ENCODE measurements at regions not wholly inside any gene's neighbourhood (a gene's known extent, or its start where the extent isn't known, plus 50 kb on each side); places are given as distances from the start of the nearest gene placed in this dataset.

- DNase-seq (ENCODE audit: low read depth in 2 of 2), result no peak
Measured at GRCh38 chr21:16900685-16901084, 612.2 kb upstream of the CXADR start.

GRCh38 chr21:16908077-16908476 is 604.8 kb upstream of the CXADR start:
- DNase-seq (ENCODE audit: low read depth in 2 of 2), result no peak

GRCh38 chr21:16910435-16911165 is 602.2 kb upstream of the CXADR start:
- DNase-seq (ENCODE audit: low read depth in 2 of 2), result no peak

GRCh38 chr21:16911166-16911607 is 601.7 kb upstream of the CXADR start:
- no peak for DNase-seq (ENCODE audit: low read depth in 2 of 2)

- DNase-seq (ENCODE audit: low read depth in 2 of 2), result no peak
Measured at GRCh38 chr21:16912075-16912474, 600.8 kb upstream of the CXADR start.

GRCh38 chr21:16913010-16913409 is 599.8 kb upstream of the CXADR start:
- DNase-seq (ENCODE audit: low read depth in 2 of 2), result no peak

- DNase-seq (ENCODE audit: low read depth in 2 of 2), result no peak
Measured at GRCh38 chr21:16928439-16928838, 584.4 kb upstream of the CXADR start.

GRCh38 chr21:16932314-16932713 is 580.5 kb upstream of the CXADR start:
- DNase-seq (ENCODE audit: low read depth in 2 of 2), result no peak

GRCh38 chr21:16942703-16943102 is 570.1 kb upstream of the CXADR start:
- DNase-seq (ENCODE audit: low read depth in 2 of 2), result no peak

- no peak for DNase-seq (ENCODE audit: low read depth in 2 of 2)
Measured at GRCh38 chr21:16943231-16943630, 569.6 kb upstream of the CXADR start.

- no peak for DNase-seq (ENCODE audit: low read depth in 2 of 2)
Measured at GRCh38 chr21:16945580-16945979, 567.3 kb upstream of the CXADR start.

GRCh38 chr21:16956824-16957223 is 556.0 kb upstream of the CXADR start:
- DNase-seq (ENCODE audit: low read depth in 2 of 2), result no peak

- DNase-seq (ENCODE audit: low read depth in 2 of 2), result no peak
Measured at GRCh38 chr21:16965424-16965823, 547.4 kb upstream of the CXADR start.

GRCh38 chr21:16968436-16968835 is 544.4 kb upstream of the CXADR start:
- DNase-seq (ENCODE audit: low read depth in 2 of 2), result no peak

- no peak for DNase-seq (ENCODE audit: low read depth in 2 of 2)
Measured at GRCh38 chr21:16969636-16970035, 543.2 kb upstream of the CXADR start.

GRCh38 chr21:16974060-16974459 is 538.8 kb upstream of the CXADR start:
- DNase-seq (ENCODE audit: low read depth in 2 of 2), result no peak

- DNase-seq (ENCODE audit: low read depth in 2 of 2), result no peak
Measured at GRCh38 chr21:16976193-16976592, 536.6 kb upstream of the CXADR start.

GRCh38 chr21:16978309-16978895 is 534.4 kb upstream of the CXADR start:
- no peak for DNase-seq (ENCODE audit: low read depth in 2 of 2)

- DNase-seq (ENCODE audit: low read depth in 2 of 2), result no peak
Measured at GRCh38 chr21:16979574-16979973, 533.3 kb upstream of the CXADR start.

- no peak for DNase-seq (ENCODE audit: low read depth in 2 of 2)
Measured at GRCh38 chr21:16983420-16983819, 529.4 kb upstream of the CXADR start.

GRCh38 chr21:16992448-16992847 is 520.4 kb upstream of the CXADR start:
- no peak for DNase-seq (ENCODE audit: low read depth in 2 of 2)

- DNase-seq (ENCODE audit: low read depth in 2 of 2), result no peak
Measured at GRCh38 chr21:16993416-16994038, 519.3 kb upstream of the CXADR start.

GRCh38 chr21:17002594-17003257 is 510.1 kb upstream of the CXADR start:
- DNase-seq (ENCODE audit: low read depth in 2 of 2), result no peak
